ENCODE measurements at regions not wholly inside any gene's neighbourhood (a gene's known extent, or its start where the extent isn't known, plus 50 kb on each side); places are given as distances from the start of the nearest gene placed in this dataset.

GRCh38 chr7:42506097-42506496, 269.1 kb upstream of the GLI3 start:
- ChIA-PET CTCF (no interaction called here), POLR2A (no interaction called here)
- Histone ChIP-seq H2AFZ (ENCODE audit: low read depth, low read length) (no peak overlapping the region), H3K9me1 (replicated peaks; ENCODE audit: control insufficient read depth, extremely low read depth, insufficient read depth, low read length) (no peaks in the 10 kb centered on the region), H3K36me3 (ENCODE audit: control insufficient read depth in 2 of 2, extremely low read depth in 1 of 2, insufficient read depth in 2 of 2, low read length in 2 of 2) (no peaks in the 10 kb centered on the region), H3K4me2 (ENCODE audit: insufficient read depth, low read length) (no peak overlapping the region), H3K9me3 (replicated peaks; ENCODE audit: control insufficient read depth, insufficient read depth, low read length) (no peaks in the 10 kb centered on the region), H3K4me3 (replicated peaks in 1 of 3; ENCODE audit: insufficient read depth in 1 of 3, low read depth in 1 of 3, low read length in 3 of 3) (no peak overlapping the region), H3K79me2 (ENCODE audit: control insufficient read depth, insufficient read depth, low read length) (no peaks in the 10 kb centered on the region), H3K4me1 (ENCODE audit: control insufficient read depth, extremely low read depth, insufficient read depth, low read length) (no peaks in the 10 kb centered on the region), H3K27me3 (ENCODE audit: control insufficient read depth in 2 of 2, insufficient read depth in 2 of 2, low read length in 2 of 2) (no peaks in the 10 kb centered on the region), H3K9ac (replicated peaks; ENCODE audit: extremely low read depth, insufficient read depth, low read length) (no peak overlapping the region), H4K20me1 (replicated peaks; ENCODE audit: control insufficient read depth, extremely low read depth, insufficient read depth, low read length) (no peaks in the 10 kb centered on the region), H3K27ac (ENCODE audit: insufficient read depth, low read depth, low read length) (no peak overlapping the region)
- intact Hi-C loops (cut with micrococcal nuclease): no loop called here
- dilution Hi-C loops (cut with MboI; ENCODE audit: extremely low pct_ligation_motif_present, low sequenced_read_pairs): no loop called here
- FAIRE-seq (no peak), DNase-seq (ENCODE audit: low read depth, low spot score) (no peak)
- no peak for TF ChIP-seq JUN (IDR thresholded peaks at IDR 0.05; ENCODE audit: borderline replicate concordance, insufficient read depth, insufficient read length, low read depth)
- no peak for TF ChIP-seq EZH2 (IDR thresholded peaks at IDR 0.05; ENCODE audit: borderline replicate concordance, low read depth, low read length, severe bottlenecking)
- no peak for TF ChIP-seq GATA2 (IDR thresholded peaks at IDR 0.05; ENCODE audit: insufficient read depth, insufficient read length, low read depth, low read length)
- no peak for TF ChIP-seq MAX (IDR thresholded peaks at IDR 0.05; ENCODE audit: insufficient read depth, insufficient read length)
- no peak for TF ChIP-seq POLR2AphosphoS5 (IDR thresholded peaks at IDR 0.05; ENCODE audit: insufficient read depth, low read depth, low read length)
- BruUV-seq (replicated peaks): no TSS peak

GRCh38 chr7:42502022-42502421, 265.0 kb upstream of the GLI3 start:
- DNase-seq (ENCODE audit: low read depth, low spot score) (peak; percentile 3), FAIRE-seq (no peak)
- no peak overlapping the region for H3K4me3 ChIP-seq (replicated peaks in 1 of 3; ENCODE audit: insufficient read depth in 1 of 3, low read depth in 1 of 3, low read length in 3 of 3)
- TF ChIP-seq CTCF (IDR thresholded peaks at IDR 0.05; ENCODE audit: extremely low read depth in 1 of 2, insufficient read depth in 1 of 2, low read depth in 1 of 2, low read length in 2 of 2) (no peak), FOS (IDR thresholded peaks at IDR 0.05; ENCODE audit: borderline replicate concordance, insufficient read depth, low read length) (peak; percentile 19)
- no peaks in the 10 kb centered on the region for H3K36me3 ChIP-seq (ENCODE audit: control insufficient read depth in 2 of 2, extremely low read depth in 1 of 2, insufficient read depth in 2 of 2, low read length in 2 of 2)
- BruUV-seq (replicated peaks): no TSS peak
- no peaks in the 10 kb centered on the region for H3K79me2 ChIP-seq (ENCODE audit: control insufficient read depth, insufficient read depth, low read length)
- H3K9me1 ChIP-seq (replicated peaks; ENCODE audit: control insufficient read depth, extremely low read depth, insufficient read depth, low read length): no peaks in the 10 kb centered on the region
- no peaks in the 10 kb centered on the region for H4K20me1 ChIP-seq (replicated peaks; ENCODE audit: control insufficient read depth, extremely low read depth, insufficient read depth, low read length)
- H3K9me3 ChIP-seq (replicated peaks; ENCODE audit: control insufficient read depth, insufficient read depth, low read length): no peaks in the 10 kb centered on the region
- dilution Hi-C loops (cut with MboI; ENCODE audit: extremely low pct_ligation_motif_present, low sequenced_read_pairs): no loop called here
- H3K4me1 ChIP-seq (ENCODE audit: control insufficient read depth, extremely low read depth, insufficient read depth, low read length): no peaks in the 10 kb centered on the region
- no peak overlapping the region for H3K9ac ChIP-seq (replicated peaks; ENCODE audit: extremely low read depth, insufficient read depth, low read length)
- H3K4me2 ChIP-seq (ENCODE audit: insufficient read depth, low read length): no peak overlapping the region
- peaks cover 0 to 2% of the 10 kb centered on the region in 2 experiments for H3K27me3 ChIP-seq (ENCODE audit: control insufficient read depth in 2 of 2, insufficient read depth in 2 of 2, low read length in 2 of 2)
- intact Hi-C loops (cut with micrococcal nuclease): no loop called here
- POLR2A ChIA-PET: no interaction called here
- H2AFZ ChIP-seq (ENCODE audit: low read depth, low read length): no peak overlapping the region
- no peak overlapping the region for H3K27ac ChIP-seq (ENCODE audit: insufficient read depth, low read depth, low read length)
- CTCF ChIA-PET: no interaction called here
